ENCODE measurements at regions not wholly inside any gene's neighbourhood (a gene's known extent, or its start where the extent isn't known, plus 50 kb on each side); places are given as distances from the start of the nearest gene placed in this dataset.

DNA sequence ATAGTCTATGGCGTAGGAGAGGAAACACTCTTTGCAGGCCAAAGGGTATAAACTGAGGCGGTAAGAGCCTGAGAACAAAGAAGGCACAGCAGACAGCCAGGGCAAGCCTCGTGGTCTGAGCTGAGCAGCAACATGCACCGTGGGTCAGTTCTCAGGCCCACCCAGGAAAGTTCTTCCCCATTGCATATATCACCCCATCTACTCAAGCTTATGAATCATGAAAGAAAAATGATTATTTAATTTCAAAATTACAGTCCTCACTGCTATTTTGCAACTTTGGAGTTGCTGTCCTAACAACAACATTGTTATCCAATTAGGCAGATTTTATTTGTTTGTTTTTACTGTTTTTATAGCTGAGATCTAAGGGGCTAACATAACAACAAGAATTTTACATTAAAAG lies 54.7 kb upstream of the RIOK3 start:
- no peak for DNase-seq (ENCODE audit: low read depth)
- TF ChIP-seq, protein P1, sequence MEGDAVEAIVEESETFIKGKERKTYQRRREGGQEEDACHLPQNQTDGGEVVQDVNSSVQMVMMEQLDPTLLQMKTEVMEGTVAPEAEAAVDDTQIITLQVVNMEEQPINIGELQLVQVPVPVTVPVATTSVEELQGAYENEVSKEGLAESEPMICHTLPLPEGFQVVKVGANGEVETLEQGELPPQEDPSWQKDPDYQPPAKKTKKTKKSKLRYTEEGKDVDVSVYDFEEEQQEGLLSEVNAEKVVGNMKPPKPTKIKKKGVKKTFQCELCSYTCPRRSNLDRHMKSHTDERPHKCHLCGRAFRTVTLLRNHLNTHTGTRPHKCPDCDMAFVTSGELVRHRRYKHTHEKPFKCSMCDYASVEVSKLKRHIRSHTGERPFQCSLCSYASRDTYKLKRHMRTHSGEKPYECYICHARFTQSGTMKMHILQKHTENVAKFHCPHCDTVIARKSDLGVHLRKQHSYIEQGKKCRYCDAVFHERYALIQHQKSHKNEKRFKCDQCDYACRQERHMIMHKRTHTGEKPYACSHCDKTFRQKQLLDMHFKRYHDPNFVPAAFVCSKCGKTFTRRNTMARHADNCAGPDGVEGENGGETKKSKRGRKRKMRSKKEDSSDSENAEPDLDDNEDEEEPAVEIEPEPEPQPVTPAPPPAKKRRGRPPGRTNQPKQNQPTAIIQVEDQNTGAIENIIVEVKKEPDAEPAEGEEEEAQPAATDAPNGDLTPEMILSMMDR (IDR thresholded peaks at IDR 0.05; ENCODE audit: low read depth, low read length, missing control alignments): no peak
- no peak overlapping the region for H3K4me3 ChIP-seq (ENCODE audit: low read depth, low read length)

DNA sequence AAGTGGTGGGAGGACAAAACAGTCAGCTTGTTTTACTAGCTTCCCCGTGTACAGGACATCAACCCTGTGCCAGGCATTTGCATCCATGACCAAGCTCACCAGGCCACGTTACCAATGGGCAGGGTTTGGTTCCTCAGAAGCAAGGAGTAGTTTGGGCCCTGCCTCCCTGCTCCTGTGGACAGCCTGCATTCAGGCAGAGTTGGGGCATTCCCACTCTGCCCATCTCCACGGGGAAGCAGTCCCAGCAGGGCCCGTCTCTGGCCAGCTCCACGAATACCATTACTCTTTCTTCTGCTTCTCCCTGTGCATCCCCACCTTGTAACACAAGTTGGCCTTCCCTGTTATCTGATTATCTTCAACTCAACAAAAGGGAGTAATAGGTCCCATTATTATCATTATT lies 54.0 kb upstream of the RIOK3 start:
- TF ChIP-seq, protein P1 (IDR thresholded peaks at IDR 0.05; ENCODE audit: low read depth, low read length, missing control alignments): no peak

DNA sequence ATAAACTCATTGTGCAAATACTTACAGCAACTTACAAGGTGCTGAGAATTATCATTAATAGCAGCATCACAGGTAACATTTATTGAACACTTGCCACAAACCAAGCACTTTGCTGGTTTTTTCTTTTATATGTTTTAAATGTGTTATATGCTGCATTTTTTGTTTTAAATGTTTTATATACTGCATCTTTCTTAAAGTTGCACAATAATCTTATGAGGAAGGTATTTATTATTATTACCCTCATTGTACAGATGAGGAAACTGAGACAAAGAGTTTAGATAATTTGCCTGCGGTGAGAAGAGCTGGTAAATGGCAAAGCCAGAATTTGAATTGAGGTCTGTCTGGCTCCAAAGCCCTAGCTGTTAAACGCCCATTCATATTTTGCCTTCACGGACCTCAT lies 52.2 kb upstream of the RIOK3 start:
- TF ChIP-seq, protein P1 (IDR thresholded peaks at IDR 0.05; ENCODE audit: low read depth, low read length, missing control alignments): no peak
- DNase-seq (ENCODE audit: low read depth): no peak
- no peak overlapping the region for H3K4me3 ChIP-seq (ENCODE audit: low read depth, low read length)

More for the DNA sequence above, 54.0 kb upstream of the RIOK3 start:
- no peak overlapping the region for H3K4me3 ChIP-seq (ENCODE audit: low read depth, low read length)
- no peak for DNase-seq (ENCODE audit: low read depth)

DNA sequence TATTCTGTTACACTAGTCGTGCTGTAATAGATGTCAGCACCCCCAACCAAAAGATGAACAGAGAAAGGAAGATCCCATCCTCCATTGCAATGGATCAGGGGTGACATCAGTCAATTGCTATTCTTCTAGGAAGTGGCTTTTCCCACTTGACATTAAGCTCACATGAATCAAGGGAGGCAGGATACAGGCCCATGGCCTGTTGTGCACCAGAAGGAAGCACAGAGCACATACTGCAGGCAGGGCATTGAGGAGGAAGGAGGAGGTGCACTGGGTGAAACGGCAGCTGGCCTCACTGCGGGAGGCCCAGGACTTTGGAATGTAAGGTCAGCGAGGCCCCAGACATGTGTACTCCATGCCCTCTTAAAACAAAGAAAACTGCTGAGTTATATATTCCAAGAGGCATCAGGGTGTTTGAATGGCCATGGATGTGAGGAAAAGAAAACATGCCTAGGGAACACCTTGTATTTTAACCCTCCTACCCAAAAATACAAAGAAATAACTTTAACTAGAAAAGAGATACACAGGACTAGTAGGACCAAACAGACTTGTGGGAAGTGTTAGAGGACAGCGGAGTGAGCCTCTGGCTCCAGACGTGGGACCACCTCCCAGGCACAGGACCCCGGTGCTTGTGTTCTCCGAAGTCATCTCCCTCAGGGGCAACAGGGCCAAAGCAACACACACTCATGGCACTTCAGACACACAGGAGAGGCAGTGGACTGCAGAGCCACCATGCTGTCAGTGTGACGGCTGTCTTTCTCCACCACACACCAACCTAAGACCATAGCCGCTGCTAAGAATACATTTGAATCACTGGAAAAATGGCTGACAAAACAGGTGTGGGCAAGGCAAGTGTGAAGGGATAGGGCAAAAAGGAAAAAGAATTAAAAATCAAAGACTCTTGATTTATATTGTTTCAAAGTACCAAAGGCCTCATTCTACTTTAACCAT lies 51.4 kb upstream of the RIOK3 start:
- no peak for DNase-seq (ENCODE audit: low read depth)
- H3K4me3 ChIP-seq (ENCODE audit: low read depth, low read length): no peak overlapping the region
- TF ChIP-seq, protein P1 (IDR thresholded peaks at IDR 0.05; ENCODE audit: low read depth, low read length, missing control alignments): no peak
